ENCODE measurements at regions not wholly inside any gene's neighbourhood (a gene's known extent, or its start where the extent isn't known, plus 50 kb on each side); places are given as distances from the start of the nearest gene placed in this dataset.
A peak's percentile ranks its signal among the peaks of the same experiment; 100 is the strongest.

- no peak for DNase-seq
Observed at GRCh38 chr2:37425408-37425807, 81.0 kb downstream of the QPCT start.

GRCh38 chr2:37427241-37427640, 82.8 kb downstream of the QPCT start:
- no peak for DNase-seq

- DNase-seq: no peak
Observed at GRCh38 chr2:37436323-37436722, 91.9 kb downstream of the QPCT start.

- no peak for DNase-seq
Observed at GRCh38 chr2:37439131-37439642, 94.8 kb downstream of the QPCT start.

GRCh38 chr2:37441055-37441454, 96.6 kb downstream of the QPCT start:
- no peak for DNase-seq

GRCh38 chr2:37443082-37443481, 98.7 kb downstream of the QPCT start:
- no peak for DNase-seq

- DNase-seq: no peak
Observed at GRCh38 chr2:37447446-37447845, 103.0 kb downstream of the QPCT start.

- DNase-seq: no peak
Observed at GRCh38 chr2:37448342-37449120, 104.1 kb downstream of the QPCT start.

- DNase-seq: no peak
Observed at GRCh38 chr2:37449761-37450296, 105.4 kb downstream of the QPCT start.

- no peak for DNase-seq
Observed at GRCh38 chr2:37453027-37453426, 108.6 kb downstream of the QPCT start.

- no peak for DNase-seq
Observed at GRCh38 chr2:37454851-37455762, 110.7 kb downstream of the QPCT start.

- peak; percentile 10 to 23 for DNase-seq
Observed at GRCh38 chr2:37456479-37456878, 112.0 kb downstream of the QPCT start.

- no peak for DNase-seq
Observed at GRCh38 chr2:37457401-37457901, 113.0 kb downstream of the QPCT start.

- no peak for DNase-seq
Observed at GRCh38 chr2:37458133-37458532, 113.7 kb downstream of the QPCT start.

GRCh38 chr2:37459095-37459981, 114.9 kb downstream of the QPCT start:
- no peak for DNase-seq

- no peak for DNase-seq
Observed at GRCh38 chr2:37460896-37461229, 116.4 kb downstream of the QPCT start.

- no peak for DNase-seq
Observed at GRCh38 chr2:37464067-37464466, 119.6 kb downstream of the QPCT start.

GRCh38 chr2:37466533-37467222, 122.2 kb downstream of the QPCT start:
- no peak for DNase-seq

- DNase-seq: no peak
Observed at GRCh38 chr2:37468170-37468569, 123.7 kb downstream of the QPCT start.

- DNase-seq: no peak
Observed at GRCh38 chr2:37469126-37469525, 124.7 kb downstream of the QPCT start.

- no peak for DNase-seq
Observed at GRCh38 chr2:37471104-37471503, 126.7 kb downstream of the QPCT start.

GRCh38 chr2:37471994-37472393, 127.6 kb downstream of the QPCT start:
- no peak for DNase-seq
